HEK293T (cell line): ENCODE measurements at regions not wholly inside any gene's neighbourhood (a gene's known extent, or its start where the extent isn't known, plus 50 kb on each side); places are given as distances from the start of the nearest gene placed in this dataset.

Experiments
- ARNT ChIP-seq: fragments of 450-650 bp; IDR thresholded peaks from 2 replicates; pipeline ENCODE4 v1.6.1; 2017; ENCODE audit warnings: mild to moderate bottlenecking
- FOXM1 ChIP-seq: fragments of 450-650 bp; IDR thresholded peaks from 2 replicates; pipeline ENCODE4 v1.6.1; 2017; ENCODE audit warnings: mild to moderate bottlenecking, borderline replicate concordance
- L3MBTL2 ChIP-seq: fragments of 450-650 bp; conservative IDR thresholded peaks from 2 replicates; pipeline ENCODE4 v1.6.1; 2016; ENCODE audit warnings: mild to moderate bottlenecking
- SUZ12 ChIP-seq: fragments of 450-650 bp; IDR thresholded peaks from 2 replicates; pipeline ENCODE4 v1.6.1; 2016; ENCODE audit warnings: mild to moderate bottlenecking
- TF ChIP-seq, protein P1 (sequence below): fragments of 450-650 bp; IDR thresholded peaks from 2 replicates; pipeline ENCODE4 v1.6.1; 2016

GRCh38 chr1:9434247-9435152 is 104.8 kb upstream of the SLC25A33 start:
- TF ChIP-seq ARNT (no peak), FOXM1 (no peak), L3MBTL2 (no peak), SUZ12 (no peak)
- TF ChIP-seq, protein P1, sequence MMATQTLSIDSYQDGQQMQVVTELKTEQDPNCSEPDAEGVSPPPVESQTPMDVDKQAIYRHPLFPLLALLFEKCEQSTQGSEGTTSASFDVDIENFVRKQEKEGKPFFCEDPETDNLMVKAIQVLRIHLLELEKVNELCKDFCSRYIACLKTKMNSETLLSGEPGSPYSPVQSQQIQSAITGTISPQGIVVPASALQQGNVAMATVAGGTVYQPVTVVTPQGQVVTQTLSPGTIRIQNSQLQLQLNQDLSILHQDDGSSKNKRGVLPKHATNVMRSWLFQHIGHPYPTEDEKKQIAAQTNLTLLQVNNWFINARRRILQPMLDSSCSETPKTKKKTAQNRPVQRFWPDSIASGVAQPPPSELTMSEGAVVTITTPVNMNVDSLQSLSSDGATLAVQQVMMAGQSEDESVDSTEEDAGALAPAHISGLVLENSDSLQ, result no peak
